Bone marrow (tissue), 2 donors: ENCODE measurements at regions not wholly inside any gene's neighbourhood (a gene's known extent, or its start where the extent isn't known, plus 50 kb on each side); places are given as distances from the start of the nearest gene placed in this dataset.

Experiments used
- DNase-seq, 2 donors: peaks; one replicate each; lab custom pipeline; 2025; lab: John Stamatoyannopoulos, UW

GRCh38 chr4:24057915-24058559 is 168.2 kb upstream of the PPARGC1A start:
- no peak for DNase-seq

DNA sequence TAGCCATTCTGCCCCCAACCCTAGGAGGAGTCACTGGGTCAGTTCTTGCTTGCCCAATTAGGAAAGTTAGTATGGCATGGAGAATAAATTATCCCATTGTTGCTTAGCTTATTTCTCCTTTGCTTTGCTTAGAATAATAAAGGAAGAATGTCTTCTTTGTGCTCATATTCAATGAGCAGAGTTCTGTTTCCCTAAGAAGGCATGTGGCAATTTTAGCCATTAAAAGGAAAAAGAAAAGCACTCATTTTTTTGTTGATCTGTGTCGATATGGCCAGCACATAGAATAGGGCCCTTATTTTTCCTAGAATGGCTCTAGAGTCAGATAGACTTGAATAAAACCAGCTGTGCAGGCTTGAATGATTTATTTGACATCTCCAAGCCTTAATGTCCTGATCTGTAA is 166.4 kb upstream of the PPARGC1A start:
- no peak for DNase-seq

DNA sequence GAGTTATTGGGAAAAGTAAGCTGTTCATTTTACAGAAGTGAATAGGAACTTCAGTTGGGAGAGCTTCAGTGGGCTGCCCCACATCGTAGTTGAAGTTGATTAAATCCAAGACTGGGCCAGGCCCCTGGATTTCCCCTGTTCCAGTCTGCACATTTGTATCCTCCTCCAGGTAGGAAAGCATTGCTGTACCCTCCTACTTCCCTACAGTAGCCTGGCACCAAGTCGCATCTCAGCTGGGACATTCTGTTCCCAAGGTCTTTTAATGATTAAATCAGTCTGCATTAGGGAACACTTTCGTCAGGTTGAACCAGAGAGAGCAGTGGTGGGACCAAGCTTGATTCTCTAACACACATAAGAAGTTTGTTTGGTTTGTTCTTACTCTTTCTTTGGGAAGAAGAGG is 165.8 kb upstream of the PPARGC1A start:
- no peak for DNase-seq

GRCh38 chr4:24054910-24055309 is 165.1 kb upstream of the PPARGC1A start:
- DNase-seq, result no peak

DNA sequence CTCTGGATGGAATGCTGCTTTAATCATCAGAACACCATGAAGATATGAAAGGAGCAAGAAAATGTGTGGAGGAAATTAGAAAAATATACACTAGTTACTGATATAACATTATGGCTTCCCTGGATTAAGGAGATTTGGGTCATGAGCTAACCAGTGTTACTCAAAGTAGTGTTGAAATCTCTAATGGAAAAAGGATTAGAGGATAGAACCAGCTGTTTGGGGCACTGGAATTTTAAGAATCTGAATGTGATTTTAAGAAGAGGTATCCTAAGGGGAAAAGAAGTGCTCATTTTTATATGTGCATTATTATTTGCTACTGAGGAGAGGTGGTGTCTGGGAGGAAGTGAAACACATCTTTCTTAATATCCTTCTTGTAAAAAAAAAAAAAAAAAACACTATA is 164.1 kb upstream of the PPARGC1A start:
- no peak for DNase-seq

- no peak for DNase-seq
Observed at GRCh38 chr4:24044610-24045589, 155.1 kb upstream of the PPARGC1A start.

DNA sequence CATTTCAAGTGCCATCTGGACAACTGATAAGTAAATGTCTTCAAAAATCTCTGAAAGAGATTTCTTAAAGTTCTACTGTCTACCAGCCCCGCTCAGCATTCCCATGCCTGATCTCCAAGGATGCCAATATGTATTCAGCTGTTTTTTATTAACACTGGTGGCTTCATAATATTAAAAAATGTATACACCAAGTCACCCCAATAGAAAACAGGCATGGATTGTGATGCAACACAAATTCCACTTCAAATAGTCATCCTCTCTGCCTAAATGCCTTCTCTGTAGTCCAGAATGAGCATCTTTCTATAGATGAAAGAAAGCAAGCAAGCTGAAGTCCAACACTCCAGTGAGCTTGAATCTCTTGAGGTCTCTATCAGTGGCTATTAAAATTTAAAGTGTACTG is 152.2 kb upstream of the PPARGC1A start:
- no peak for DNase-seq

GRCh38 chr4:24040811-24041210 is 151.0 kb upstream of the PPARGC1A start:
- no peak for DNase-seq

DNA sequence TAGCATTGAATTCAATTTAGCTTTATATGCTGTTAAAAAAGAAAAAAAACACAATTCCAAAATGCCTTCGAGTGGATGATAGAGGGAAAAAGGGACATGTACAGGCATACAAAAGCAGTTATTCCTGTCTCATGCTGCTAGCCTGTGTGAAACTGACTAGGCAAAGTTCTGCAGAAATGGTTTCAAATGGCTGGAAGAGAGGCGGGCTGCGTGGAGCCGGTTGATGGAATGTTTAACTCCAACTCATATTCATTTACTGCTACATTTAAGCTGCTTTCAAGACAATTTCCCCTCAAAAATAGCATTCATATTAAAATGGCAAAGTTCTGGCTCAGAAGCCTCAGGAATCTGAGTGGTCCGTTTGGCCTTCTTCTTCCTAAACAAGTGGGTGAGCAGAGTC is 143.8 kb upstream of the PPARGC1A start:
- DNase-seq, result no peak

DNA sequence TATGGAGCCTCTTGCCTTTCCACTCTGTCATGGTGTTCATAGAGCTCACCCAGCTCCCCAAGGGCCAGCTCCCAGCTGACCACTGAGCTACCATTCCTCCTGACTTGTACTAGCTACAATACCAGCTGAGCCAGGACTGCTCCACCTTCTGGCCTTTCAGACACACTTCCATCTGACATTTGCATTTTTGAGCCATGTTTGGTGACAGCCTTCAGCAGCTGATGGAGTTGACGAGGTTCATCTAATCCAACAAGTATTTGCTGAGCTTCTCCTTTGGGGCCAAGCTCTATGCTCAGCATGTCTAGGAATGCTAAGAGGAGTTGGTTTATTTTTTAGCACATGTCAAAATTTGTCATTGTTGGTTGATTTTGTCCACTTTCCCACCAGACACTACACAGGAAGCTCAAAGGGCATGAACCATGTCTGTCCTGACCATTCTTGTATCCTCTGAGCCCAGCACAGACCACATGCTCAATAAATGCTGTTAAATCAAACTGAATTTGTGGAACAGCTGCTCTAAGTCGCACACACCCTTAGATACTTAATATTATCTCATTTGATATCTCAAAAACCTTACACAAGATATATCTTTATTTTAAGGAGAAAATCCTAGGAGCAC is 142.6 kb upstream of the PPARGC1A start:
- DNase-seq, result no peak

- DNase-seq, result no peak
Observed at GRCh38 chr4:24026596-24026995, 136.7 kb upstream of the PPARGC1A start.

DNA sequence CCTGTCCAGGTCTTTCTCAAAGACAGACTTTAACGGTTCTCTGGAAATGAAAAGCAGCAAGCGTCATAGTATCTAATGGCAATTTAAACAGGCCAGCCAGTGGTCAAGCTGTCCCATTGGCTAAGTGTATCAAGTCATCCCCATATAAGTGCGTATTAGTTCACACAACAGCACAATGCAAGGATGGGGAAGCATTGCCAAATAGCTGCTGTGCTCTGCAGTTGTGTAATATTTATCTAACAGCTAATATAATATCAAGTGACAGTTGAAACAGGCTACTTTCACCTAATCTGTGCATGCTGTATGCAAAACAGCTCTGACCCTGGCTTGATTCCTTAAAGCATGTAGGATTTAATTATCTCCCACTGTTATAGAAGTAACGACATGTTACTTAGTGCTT is 134.8 kb upstream of the PPARGC1A start:
- DNase-seq, result no peak

- DNase-seq, result no peak
Observed at GRCh38 chr4:24024157-24024556, 134.3 kb upstream of the PPARGC1A start.

GRCh38 chr4:24015782-24016181 is 125.9 kb upstream of the PPARGC1A start:
- DNase-seq, result no peak

- DNase-seq, result no peak
Observed at GRCh38 chr4:24013668-24014422, 124.0 kb upstream of the PPARGC1A start.

DNA sequence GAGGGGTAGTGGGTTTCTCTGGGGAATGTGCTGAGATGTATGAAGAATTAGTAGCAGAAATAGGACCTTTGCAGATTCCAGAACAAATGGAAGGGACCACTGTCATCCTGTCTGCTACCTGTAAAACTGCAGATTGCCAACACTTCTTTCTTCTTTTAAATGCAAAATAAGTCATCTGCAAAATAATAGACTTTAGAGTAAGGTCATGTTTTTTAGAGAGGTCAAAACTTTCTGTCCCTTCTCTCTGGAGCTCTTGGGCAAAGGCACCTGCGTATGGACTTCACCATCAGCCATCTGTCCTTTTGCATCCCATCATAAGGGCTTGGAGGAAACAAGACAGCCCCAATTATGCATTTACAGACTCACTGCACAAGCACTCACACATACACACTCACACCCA is 121.1 kb upstream of the PPARGC1A start:
- DNase-seq, result no peak

- DNase-seq, result no peak
Observed at GRCh38 chr4:24010573-24010972, 120.7 kb upstream of the PPARGC1A start.

- no peak for DNase-seq
Observed at GRCh38 chr4:24007860-24008261, 118.0 kb upstream of the PPARGC1A start.

- DNase-seq, result no peak
Observed at GRCh38 chr4:24006269-24006668, 116.4 kb upstream of the PPARGC1A start.

DNA sequence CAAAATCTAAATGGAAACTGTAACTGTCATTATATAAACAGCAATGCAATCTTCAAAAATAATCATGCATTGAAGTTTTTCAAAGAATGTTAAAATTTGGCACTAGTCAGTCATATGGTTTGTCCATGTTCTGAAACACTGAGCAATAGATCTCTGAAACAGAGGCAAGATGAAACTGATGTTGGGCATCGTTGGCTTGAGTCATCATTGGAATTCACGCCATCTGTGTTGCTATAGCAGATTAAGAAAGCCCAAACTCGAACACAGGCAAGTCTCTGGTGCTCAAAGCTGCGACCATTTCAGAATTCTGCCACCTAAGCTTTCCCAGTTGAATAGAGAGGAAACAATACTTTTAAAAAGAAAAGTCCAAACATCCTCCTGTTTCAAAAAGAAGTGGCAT is 114.1 kb upstream of the PPARGC1A start:
- DNase-seq, result no peak

- DNase-seq, result no peak
Observed at GRCh38 chr4:24003496-24003895, 113.6 kb upstream of the PPARGC1A start.

DNA sequence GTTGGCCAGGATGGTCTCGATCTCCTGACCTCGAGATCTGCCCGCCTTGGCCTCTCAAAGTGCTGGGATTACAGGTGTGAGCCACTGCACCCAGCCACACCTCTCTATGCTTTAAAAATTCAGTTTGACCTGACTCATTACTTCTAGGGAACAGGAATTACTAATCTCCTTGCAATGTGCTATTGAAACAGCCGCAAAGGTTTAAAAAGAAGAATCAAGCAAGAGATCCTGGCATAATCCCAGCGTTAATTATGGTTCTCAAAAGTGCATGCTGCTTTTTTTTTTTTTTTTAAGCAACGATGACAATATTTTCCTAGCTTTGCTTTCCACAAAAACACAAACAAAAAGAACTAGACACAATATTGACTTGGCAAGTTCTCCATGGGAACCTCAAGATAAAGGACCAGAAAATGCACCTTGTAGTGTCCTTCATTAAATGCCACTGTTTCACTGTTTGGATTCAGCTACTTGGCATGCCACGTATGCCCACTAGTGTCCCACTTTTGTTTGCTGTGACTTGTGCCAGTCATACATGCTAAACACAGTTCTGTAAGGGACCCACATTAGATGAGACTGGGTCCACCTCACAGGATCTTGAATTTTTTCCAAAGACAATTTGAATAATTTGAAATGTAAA is 112.6 kb upstream of the PPARGC1A start:
- DNase-seq, result no peak
